ENCODE measurements at regions not wholly inside any gene's neighbourhood (a gene's known extent, or its start where the extent isn't known, plus 50 kb on each side); places are given as distances from the start of the nearest gene placed in this dataset.

DNA sequence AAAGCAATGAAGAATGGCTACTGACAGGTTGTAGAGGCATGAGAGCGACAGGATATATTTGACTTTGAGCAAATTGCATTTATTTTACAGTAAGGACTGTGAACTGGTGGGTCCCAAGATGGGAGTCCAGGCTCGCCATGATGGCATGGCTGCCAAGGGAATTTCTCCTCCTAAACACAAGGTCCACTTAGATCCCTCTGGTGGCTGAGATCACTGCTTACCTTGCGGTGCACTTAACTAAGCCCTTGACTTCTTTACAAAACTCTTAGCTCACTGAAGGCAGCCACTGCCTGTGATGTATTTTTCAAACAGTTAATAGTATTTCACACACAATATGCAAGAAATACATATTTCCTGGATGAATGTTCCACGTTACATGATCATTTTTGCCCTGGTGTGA is 50.3 kb upstream of the SORBS2 start:
- H3K4me3 ChIP-seq (ENCODE audit: low read depth, low read length), result no peak overlapping the region
- no peak for DNase-seq (ENCODE audit: low read depth)

GRCh38 chr4:185863946-185864345 is 52.0 kb upstream of the SORBS2 start:
- no peak overlapping the region for H3K4me3 ChIP-seq (ENCODE audit: low read depth, low read length)
- no peak for DNase-seq (ENCODE audit: low read depth)

DNA sequence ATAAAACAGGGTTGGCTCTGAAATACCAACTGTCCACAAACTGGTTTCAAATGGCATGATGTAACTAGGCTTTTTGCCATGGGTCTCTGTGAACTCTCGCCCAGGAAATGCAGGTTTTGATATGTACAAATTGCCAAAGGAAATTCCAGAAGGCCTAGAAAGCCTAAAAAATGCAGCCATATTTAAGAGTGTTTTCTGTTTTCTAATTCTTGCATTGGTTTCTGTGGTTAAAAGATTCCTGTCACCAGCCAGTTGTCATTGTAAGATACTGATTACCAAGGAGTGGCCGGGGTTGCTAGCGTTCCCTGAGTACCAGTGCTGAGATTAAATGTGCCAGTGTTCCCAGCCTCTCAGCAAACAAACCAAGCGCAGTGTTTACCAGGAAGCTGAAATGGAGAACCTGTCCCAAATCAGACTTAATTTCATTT is 53.9 kb upstream of the SORBS2 start:
- no peak overlapping the region for H3K4me3 ChIP-seq (ENCODE audit: low read depth, low read length)
- DNase-seq (ENCODE audit: low read depth), result no peak

- DNase-seq (ENCODE audit: low read depth), result no peak
- H3K4me3 ChIP-seq (ENCODE audit: low read depth, low read length), result no peak overlapping the region
Observed at GRCh38 chr4:185867770-185868169, 55.8 kb upstream of the SORBS2 start.

GRCh38 chr4:185868983-185869382 is 57.0 kb upstream of the SORBS2 start:
- DNase-seq (ENCODE audit: low read depth), result no peak
- H3K4me3 ChIP-seq (ENCODE audit: low read depth, low read length), result no peak overlapping the region

DNA sequence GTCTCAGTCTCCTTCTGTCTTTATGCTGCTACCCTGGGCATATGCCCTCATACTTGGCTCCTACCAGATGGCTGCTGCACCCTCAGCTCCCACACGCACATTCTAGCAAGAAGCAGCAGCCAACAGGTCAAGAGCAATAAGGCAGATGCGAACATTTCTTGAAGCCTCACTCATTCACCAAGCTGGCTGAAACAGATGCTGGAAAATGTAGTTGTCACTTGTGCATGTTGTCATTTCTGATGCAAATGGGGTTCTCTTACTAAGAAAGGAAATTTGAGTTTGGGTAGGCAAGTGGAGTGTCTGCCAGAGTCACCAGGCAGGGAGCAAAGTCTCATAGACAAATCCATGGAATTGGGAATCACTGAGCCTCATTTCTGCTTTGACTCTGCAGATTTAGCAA is 57.4 kb upstream of the SORBS2 start:
- no peak overlapping the region for H3K4me3 ChIP-seq (ENCODE audit: low read depth, low read length)
- no peak for DNase-seq (ENCODE audit: low read depth)

GRCh38 chr4:185870366-185870765 is 58.4 kb upstream of the SORBS2 start:
- DNase-seq (ENCODE audit: low read depth), result no peak
- H3K4me3 ChIP-seq (ENCODE audit: low read depth, low read length), result no peak overlapping the region

DNA sequence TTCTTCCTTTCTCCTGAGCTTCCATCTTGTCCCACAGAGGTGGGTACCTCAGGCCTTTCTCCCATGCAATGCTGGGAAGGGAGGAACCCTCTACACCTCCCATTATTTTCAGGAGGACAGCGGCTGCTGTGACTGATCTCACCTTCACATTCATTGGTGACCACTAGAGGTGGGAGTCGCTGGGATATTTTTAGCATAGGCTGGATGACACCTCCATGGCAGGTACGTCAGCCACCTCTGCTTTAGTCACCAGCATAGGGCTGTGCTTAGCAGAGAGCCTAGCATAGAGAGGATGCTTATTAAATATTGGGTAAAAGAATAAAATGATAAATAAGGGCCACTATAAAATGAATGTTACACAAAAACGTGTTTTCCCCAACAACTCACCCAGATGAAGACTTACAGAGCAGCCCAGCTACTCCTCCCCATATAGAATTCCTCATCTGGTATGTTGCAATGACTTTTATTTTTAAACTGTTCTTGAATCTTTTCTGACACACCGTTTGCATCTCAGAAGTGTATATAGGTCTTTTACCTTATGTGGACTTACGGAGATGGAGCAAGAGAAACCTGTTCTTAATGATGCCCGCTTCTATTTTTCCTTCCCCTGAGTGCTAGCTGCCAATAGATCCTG is 60.9 kb upstream of the SORBS2 start:
- H3K4me3 ChIP-seq (ENCODE audit: low read depth, low read length), result no peak overlapping the region
- DNase-seq (ENCODE audit: low read depth), result no peak

DNA sequence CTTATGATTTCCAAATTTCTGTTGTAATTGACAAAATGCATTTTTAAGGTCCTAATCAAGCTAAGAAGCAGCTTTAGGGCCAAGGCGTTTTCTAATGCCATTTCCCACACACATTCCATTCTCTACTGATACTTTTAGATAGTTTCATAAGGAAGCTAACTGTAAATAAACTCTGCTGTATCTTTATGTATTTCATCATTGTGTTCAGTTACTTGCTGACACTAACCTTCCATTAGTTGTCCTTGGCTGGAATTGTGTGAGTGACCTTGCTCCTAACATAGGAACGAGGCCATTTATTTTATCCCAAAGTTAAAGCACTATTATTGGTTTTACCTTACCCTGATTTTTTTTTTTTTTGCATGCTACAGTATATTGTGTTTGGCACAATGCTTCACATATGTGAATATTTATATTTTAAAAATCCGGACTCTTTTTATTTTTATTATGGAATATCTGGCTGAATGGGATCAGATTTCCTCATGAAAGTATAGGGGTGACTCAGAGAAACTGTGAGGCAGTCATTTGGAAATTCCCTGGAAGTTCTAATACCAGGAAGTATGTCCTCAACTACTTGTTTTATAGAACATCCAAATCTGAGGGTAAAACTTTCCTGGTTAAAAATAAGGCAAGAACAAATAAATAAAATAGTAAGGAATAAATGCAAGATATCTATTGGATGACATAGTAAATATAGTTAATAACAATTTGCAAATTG is 62.7 kb upstream of the SORBS2 start:
- DNase-seq (ENCODE audit: low read depth), result no peak
- H3K4me3 ChIP-seq (ENCODE audit: low read depth, low read length), result no peak overlapping the region

- H3K4me3 ChIP-seq (ENCODE audit: low read depth, low read length), result no peak overlapping the region
- no peak for DNase-seq (ENCODE audit: low read depth)
Observed at GRCh38 chr4:185875316-185875907, 63.4 kb upstream of the SORBS2 start.

- H3K4me3 ChIP-seq (ENCODE audit: low read depth, low read length), result no peak overlapping the region
- no peak for DNase-seq (ENCODE audit: low read depth)
Observed at GRCh38 chr4:185878633-185879032, 66.6 kb upstream of the SORBS2 start.

GRCh38 chr4:185879666-185880312 is 67.8 kb upstream of the SORBS2 start:
- no peak overlapping the region for H3K4me3 ChIP-seq (ENCODE audit: low read depth, low read length)
- DNase-seq (ENCODE audit: low read depth), result no peak

DNA sequence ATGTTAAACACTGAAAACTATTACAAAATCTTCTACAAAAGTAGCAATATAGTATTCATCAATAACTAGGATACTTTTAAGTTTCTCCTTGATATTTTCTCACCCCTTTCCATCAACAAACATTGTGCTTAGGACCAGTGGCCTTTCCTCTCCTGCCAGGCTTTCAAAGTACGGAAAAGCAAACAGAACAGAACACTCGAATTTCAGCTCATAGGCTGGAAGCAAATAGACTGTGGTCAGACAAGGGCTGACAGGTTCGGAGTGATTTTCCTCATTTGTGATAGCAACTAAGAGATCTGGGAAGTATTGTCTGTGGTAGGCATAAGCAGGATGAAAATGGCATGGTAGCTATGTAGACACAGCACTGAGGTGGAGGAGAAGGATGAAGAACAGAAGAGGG is 68.6 kb upstream of the SORBS2 start:
- no peak for DNase-seq (ENCODE audit: low read depth)
- H3K4me3 ChIP-seq (ENCODE audit: low read depth, low read length), result no peak overlapping the region

- DNase-seq (ENCODE audit: low read depth), result no peak
- no peak overlapping the region for H3K4me3 ChIP-seq (ENCODE audit: low read depth, low read length)
Observed at GRCh38 chr4:185881430-185881829, 69.4 kb upstream of the SORBS2 start.

DNA sequence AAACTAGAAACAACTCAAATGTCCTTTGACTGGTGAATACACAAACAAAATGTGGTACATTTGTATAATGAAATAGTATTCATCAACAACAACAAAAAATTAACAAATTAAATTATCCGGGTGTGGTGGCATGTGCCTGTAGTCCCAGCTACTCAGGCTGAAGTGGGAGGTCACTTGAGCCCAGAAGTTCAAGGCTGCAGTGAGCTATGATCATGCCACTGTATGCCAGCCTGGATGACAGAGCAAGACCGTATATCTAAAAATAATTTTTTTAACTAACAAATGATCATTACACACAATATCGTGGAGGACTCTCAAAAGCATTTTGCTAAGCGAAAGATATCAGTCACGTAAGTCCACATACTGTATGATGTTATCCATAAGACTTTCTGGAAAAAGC is 71.6 kb upstream of the SORBS2 start:
- no peak for DNase-seq (ENCODE audit: low read depth)
- no peak overlapping the region for H3K4me3 ChIP-seq (ENCODE audit: low read depth, low read length)

DNA sequence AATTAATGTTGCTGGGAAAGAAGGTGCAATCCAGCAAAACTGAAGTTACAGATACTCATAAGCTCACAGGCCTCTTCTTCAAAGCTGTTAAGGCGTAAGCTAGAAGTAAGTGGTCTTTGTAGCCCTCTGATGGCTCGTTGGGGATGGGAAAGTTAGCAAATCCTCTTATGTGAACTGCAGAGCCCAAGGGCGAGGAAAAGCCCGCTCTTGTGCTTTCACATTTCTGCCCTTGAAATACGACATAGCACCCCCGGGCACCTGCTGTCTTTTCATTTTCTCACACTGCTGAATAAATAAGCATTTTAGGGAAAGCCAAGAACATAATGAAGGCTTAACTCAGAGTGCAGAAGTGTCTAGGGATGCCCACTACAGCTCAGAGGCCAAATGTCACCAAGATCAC is 73.1 kb upstream of the SORBS2 start:
- DNase-seq (ENCODE audit: low read depth), result no peak
- no peak overlapping the region for H3K4me3 ChIP-seq (ENCODE audit: low read depth, low read length)

DNA sequence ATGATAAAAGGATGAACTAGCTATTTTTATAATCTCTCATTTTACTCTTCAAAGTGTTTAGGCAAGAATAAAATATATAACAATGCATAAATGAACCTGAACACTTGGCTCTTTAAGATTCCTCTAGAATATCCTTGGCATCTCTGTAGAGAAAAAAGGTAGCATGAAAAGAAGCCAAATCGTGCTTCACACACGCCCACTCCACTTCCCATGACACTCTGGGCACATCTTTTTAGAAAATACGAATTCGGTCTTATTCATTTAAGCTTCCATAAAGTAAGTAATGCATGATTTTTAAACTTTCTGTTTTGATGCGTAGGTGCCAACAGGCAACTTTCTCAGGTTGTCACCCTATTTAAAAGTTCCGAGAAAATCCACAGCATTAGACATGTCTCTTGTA is 73.6 kb upstream of the SORBS2 start:
- H3K4me3 ChIP-seq (ENCODE audit: low read depth, low read length), result no peak overlapping the region
- no peak for DNase-seq (ENCODE audit: low read depth)

- DNase-seq (ENCODE audit: low read depth), result no peak
- no peak overlapping the region for H3K4me3 ChIP-seq (ENCODE audit: low read depth, low read length)
Observed at GRCh38 chr4:185886832-185887524, 75.0 kb upstream of the SORBS2 start.

DNA sequence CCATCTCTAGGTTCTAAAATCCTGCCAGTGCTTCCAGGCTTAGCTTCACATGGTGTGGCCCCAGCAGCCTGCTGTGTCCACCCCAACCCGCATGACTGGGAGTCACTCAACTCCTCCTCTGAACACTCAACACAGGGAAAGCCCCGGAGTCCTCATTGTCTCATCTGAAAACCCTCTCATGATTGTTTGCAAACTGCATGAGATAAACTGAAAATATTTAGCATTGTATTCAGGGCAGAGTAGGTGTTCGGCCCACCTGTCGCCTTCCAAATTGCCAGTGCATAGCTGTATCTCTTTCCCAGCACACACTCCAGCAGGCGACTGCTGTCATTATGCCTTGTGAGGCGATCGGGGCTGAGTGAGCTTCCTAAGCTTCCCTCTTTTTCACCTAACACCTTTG is 76.7 kb upstream of the SORBS2 start:
- DNase-seq (ENCODE audit: low read depth), result no peak
- no peak overlapping the region for H3K4me3 ChIP-seq (ENCODE audit: low read depth, low read length)

DNA sequence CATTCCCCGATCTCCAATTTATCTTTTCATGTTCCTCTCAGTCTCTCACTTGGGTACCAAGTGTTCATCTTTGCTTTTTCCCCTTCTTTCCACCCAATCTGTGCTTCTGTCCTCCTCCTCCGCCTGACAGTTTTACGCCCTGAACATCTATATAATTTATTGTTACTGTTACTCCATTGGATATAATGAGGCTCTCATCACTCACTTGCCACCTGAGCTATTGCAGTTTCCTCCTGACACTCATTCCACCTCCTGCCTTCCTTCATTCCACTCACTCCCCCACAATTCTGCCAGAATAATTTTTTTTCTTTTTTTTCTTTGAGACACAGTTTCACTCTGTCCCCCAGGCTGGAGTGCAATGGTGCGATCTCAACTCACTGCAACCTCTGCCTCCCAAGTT is 77.6 kb upstream of the SORBS2 start:
- H3K4me3 ChIP-seq (ENCODE audit: low read depth, low read length), result no peak overlapping the region
- DNase-seq (ENCODE audit: low read depth), result no peak

Measured in skeletal muscle cell (primary cell).